GM12878 (cell line): ENCODE measurements at regions not wholly inside any gene's neighbourhood (a gene's known extent, or its start where the extent isn't known, plus 50 kb on each side); places are given as distances from the start of the nearest gene placed in this dataset.

Experiments
- ATAC-seq: fragments of 200-7000 bp; cut with Tn5 transposase; 3 replicates; pipeline ENCODE4 v1.9.1; 2020; ENCODE audit warnings: mild to moderate bottlenecking, moderate library complexity
- BruUV-seq: library from RNA; stranded (reverse); fragments of 400-500 nt; replicated peaks from 2 replicates; lab custom pipeline; 2021; lab: Mats Ljungman, UMichigan
- CTCF ChIA-PET: fragments of 300-600 bp; sonication (Branson Sonifier 250); formaldehyde crosslinking; extraction: SDS; loops from one replicate; lab custom pipeline; 2021; ENCODE audit warnings: inconsistent platforms; lab: Yijun Ruan, JAX
- POLR2A ChIA-PET: fragments of 350-600 bp; formaldehyde crosslinking; extraction: SDS; loops from one replicate; lab custom pipeline; 2021; ENCODE audit warnings: inconsistent platforms; lab: Charles Lee
- RAD21 ChIA-PET: fragments of 300-600 bp; sonication (Branson Sonifier 250); formaldehyde crosslinking; loops from one replicate; lab custom pipeline; 2023; ENCODE audit warnings: antibody characterized with exemption; ENCODE audit not compliant: unreplicated experiment; lab: Charles Lee
- SMC1A ChIA-PET: fragments of 300-600 bp; sonication (Branson Sonifier 250); formaldehyde crosslinking; loops from one replicate; lab custom pipeline; 2023; ENCODE audit not compliant: unreplicated experiment, uncharacterized antibody; lab: Charles Lee
- DNase-seq: peaks from one replicate; pipeline ENCODE4 v3.0.0-alpha.2; 2011; ENCODE audit warnings: low read depth, low spot score
- FAIRE-seq: peaks from 3 replicates; lab custom pipeline; 2011; peaks lifted over from hg19 to GRCh38; lab: Jason Lieb, UNC
- H2AFZ ChIP-seq: 2 replicates; pipeline ENCODE4 v1.6.0; 2011; ENCODE audit warnings: low read depth, low read length, control low read depth; ENCODE audit not compliant: control insufficient read depth
- H3K27ac ChIP-seq: 2 replicates; pipeline ENCODE4 v1.5.1; 2011; ENCODE audit warnings: control low read depth; ENCODE audit not compliant: control insufficient read depth, insufficient read depth
- H3K27me3 ChIP-seq, 2 experiments: replicated peaks in 1 of 2; 2 replicates each; pipeline versions ENCODE4 v1.6.0 to v1.6.1; 2011; ENCODE audit warnings: low read length in 1 of 2; ENCODE audit not compliant: control insufficient read depth in 2 of 2, insufficient read depth in 2 of 2
- H3K36me3 ChIP-seq, 2 experiments: 2 replicates each; pipeline ENCODE4 v1.5.1; 2011; ENCODE audit warnings: low read length in 1 of 2; ENCODE audit not compliant: control insufficient read depth in 2 of 2, insufficient read depth in 2 of 2
- H3K4me1 ChIP-seq: 2 replicates; pipeline ENCODE4 v1.6.1; 2011; ENCODE audit warnings: mild to moderate bottlenecking, low read length, moderate library complexity, mixed read lengths; ENCODE audit not compliant: control insufficient read depth, insufficient read depth
- H3K4me2 ChIP-seq: 2 replicates; pipeline ENCODE4 v1.6.0; 2011; ENCODE audit warnings: control low read depth; ENCODE audit not compliant: control insufficient read depth, insufficient read depth
- H3K4me3 ChIP-seq: fragments of 200-600 bp; sonication (generic); 2 replicates; pipeline ENCODE4 v1.5.1; 2016
- H3K79me2 ChIP-seq: 2 replicates; pipeline ENCODE4 v1.6.0; 2011; ENCODE audit warnings: low read length; ENCODE audit not compliant: control insufficient read depth, insufficient read depth
- H3K9ac ChIP-seq: 2 replicates; pipeline ENCODE4 v1.8.0; 2011; ENCODE audit warnings: low read length, control low read depth, mixed read lengths; ENCODE audit not compliant: control insufficient read depth, insufficient read depth
- H3K9me3 ChIP-seq: replicated peaks from 3 replicates; pipeline ENCODE4 v1.5.1; 2011; ENCODE audit warnings: mild to moderate bottlenecking, low read length; ENCODE audit not compliant: control insufficient read depth, insufficient read depth
- H4K20me1 ChIP-seq: 2 replicates; pipeline ENCODE4 v1.6.0; 2011; ENCODE audit not compliant: control insufficient read depth, insufficient read depth
- CBFB ChIP-seq: IDR thresholded peaks from 2 replicates; pipeline ENCODE4 v1.6.1; 2016; ENCODE audit warnings: antibody characterized with exemption, low read depth
- JUNB ChIP-seq: IDR thresholded peaks from 2 replicates; pipeline ENCODE4 v1.6.1; 2016; ENCODE audit warnings: antibody characterized with exemption, mild to moderate bottlenecking
- NFYB ChIP-seq: IDR thresholded peaks from 2 replicates; pipeline ENCODE4 v1.6.1; 2011; ENCODE audit warnings: low read depth, mild to moderate bottlenecking, low read length, improper control_type of control experiment, moderate library complexity; ENCODE audit not compliant: insufficient read depth
- POLR2A ChIP-seq: IDR thresholded peaks from 2 replicates; pipeline ENCODE4 v1.6.1; 2011; ENCODE audit warnings: low read depth, mild to moderate bottlenecking, low read length
- STAT1 ChIP-seq: fragments of 450-650 bp; conservative IDR thresholded peaks from 2 replicates; pipeline ENCODE4 v1.6.1; 2014; ENCODE audit warnings: antibody characterized with exemption, mild to moderate bottlenecking
- TARDBP ChIP-seq: IDR thresholded peaks from 2 replicates; pipeline ENCODE4 v1.6.1; 2016; ENCODE audit warnings: borderline replicate concordance
- YY1 ChIP-seq: IDR thresholded peaks from 2 replicates; pipeline ENCODE4 v1.6.1; 2011; ENCODE audit warnings: low read depth, mild to moderate bottlenecking, low read length
- whole genome bisulfite sequencing: methylation state at CpG from one replicate; pipeline ENCODE4 v1.1.6; 2016; ENCODE audit warnings: low lambda C conversion rate; ENCODE audit not compliant: insufficient replicate concordance, insufficient coverage; ENCODE audit errors: missing lambda C conversion rate; 5-methylcytosine and 5-hydroxymethylcytosine counted together
- in situ Hi-C: fragments of 300-500 bp; cut with MboI; formaldehyde crosslinking; loops from 9 replicates; pipeline ENCODE4 v1.14.3; 2018; ENCODE audit warnings: mixed read lengths
- intact Hi-C: fragments of 100-400 bp; cut with micrococcal nuclease; formaldehyde crosslinking; loops from one replicate; pipeline ENCODE4 v1.14.2; 2022; ENCODE audit not compliant: unreplicated experiment
- TF ChIP-seq, protein P1 (sequence below): IDR thresholded peaks from 2 replicates; pipeline ENCODE4 v1.6.1; 2012; ENCODE audit warnings: improper control_type of control experiment, low read depth, low read length; ENCODE audit not compliant: insufficient replicate concordance
- TF ChIP-seq, protein P2 (sequence below): fragments of 450-650 bp; IDR thresholded peaks from 2 replicates; pipeline ENCODE4 v1.6.1; 2018; ENCODE audit warnings: borderline replicate concordance, mild to moderate bottlenecking; ENCODE audit not compliant: partially characterized antibody
- TF ChIP-seq, protein P3 (sequence below): fragments of 150-350 bp; IDR thresholded peaks from 2 replicates; pipeline ENCODE4 v1.6.1; 2014; ENCODE audit warnings: mild to moderate bottlenecking, low read depth, low read length

DNA sequence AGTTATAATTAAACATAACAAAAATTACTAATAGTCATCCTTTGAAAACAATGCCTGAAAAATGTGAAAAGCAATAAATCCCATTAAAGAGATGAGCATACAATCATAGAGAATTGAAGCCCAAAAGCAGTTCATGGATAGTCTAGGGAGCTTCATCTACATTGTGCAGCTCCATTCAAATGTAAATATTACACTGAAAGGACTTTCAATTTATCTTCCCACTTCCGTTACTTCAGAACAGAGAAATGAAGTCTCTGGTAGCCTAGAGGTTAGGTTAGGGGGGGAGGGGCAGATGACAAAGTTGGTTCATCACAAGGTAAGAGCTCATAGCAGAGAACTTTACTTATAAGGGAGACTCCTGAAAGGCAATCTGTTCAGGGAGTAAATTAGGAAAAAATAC is 126.6 kb upstream of the RGPD4 start:
- H3K4me1 ChIP-seq = no peaks in the 10 kb centered on the region
- no peak for FAIRE-seq
- TF ChIP-seq POLR2A (no peak), JUNB (no peak), NFYB (no peak), YY1 (no peak), CBFB (no peak), STAT1 (no peak), TARDBP (no peak)
- TF ChIP-seq, protein P1, sequence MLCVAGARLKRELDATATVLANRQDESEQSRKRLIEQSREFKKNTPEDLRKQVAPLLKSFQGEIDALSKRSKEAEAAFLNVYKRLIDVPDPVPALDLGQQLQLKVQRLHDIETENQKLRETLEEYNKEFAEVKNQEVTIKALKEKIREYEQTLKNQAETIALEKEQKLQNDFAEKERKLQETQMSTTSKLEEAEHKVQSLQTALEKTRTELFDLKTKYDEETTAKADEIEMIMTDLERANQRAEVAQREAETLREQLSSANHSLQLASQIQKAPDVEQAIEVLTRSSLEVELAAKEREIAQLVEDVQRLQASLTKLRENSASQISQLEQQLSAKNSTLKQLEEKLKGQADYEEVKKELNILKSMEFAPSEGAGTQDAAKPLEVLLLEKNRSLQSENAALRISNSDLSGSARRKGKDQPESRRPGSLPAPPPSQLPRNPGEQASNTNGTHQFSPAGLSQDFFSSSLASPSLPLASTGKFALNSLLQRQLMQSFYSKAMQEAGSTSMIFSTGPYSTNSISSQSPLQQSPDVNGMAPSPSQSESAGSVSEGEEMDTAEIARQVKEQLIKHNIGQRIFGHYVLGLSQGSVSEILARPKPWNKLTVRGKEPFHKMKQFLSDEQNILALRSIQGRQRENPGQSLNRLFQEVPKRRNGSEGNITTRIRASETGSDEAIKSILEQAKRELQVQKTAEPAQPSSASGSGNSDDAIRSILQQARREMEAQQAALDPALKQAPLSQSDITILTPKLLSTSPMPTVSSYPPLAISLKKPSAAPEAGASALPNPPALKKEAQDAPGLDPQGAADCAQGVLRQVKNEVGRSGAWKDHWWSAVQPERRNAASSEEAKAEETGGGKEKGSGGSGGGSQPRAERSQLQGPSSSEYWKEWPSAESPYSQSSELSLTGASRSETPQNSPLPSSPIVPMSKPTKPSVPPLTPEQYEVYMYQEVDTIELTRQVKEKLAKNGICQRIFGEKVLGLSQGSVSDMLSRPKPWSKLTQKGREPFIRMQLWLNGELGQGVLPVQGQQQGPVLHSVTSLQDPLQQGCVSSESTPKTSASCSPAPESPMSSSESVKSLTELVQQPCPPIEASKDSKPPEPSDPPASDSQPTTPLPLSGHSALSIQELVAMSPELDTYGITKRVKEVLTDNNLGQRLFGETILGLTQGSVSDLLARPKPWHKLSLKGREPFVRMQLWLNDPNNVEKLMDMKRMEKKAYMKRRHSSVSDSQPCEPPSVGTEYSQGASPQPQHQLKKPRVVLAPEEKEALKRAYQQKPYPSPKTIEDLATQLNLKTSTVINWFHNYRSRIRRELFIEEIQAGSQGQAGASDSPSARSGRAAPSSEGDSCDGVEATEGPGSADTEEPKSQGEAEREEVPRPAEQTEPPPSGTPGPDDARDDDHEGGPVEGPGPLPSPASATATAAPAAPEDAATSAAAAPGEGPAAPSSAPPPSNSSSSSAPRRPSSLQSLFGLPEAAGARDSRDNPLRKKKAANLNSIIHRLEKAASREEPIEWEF = no peak
- TF ChIP-seq, protein P2, sequence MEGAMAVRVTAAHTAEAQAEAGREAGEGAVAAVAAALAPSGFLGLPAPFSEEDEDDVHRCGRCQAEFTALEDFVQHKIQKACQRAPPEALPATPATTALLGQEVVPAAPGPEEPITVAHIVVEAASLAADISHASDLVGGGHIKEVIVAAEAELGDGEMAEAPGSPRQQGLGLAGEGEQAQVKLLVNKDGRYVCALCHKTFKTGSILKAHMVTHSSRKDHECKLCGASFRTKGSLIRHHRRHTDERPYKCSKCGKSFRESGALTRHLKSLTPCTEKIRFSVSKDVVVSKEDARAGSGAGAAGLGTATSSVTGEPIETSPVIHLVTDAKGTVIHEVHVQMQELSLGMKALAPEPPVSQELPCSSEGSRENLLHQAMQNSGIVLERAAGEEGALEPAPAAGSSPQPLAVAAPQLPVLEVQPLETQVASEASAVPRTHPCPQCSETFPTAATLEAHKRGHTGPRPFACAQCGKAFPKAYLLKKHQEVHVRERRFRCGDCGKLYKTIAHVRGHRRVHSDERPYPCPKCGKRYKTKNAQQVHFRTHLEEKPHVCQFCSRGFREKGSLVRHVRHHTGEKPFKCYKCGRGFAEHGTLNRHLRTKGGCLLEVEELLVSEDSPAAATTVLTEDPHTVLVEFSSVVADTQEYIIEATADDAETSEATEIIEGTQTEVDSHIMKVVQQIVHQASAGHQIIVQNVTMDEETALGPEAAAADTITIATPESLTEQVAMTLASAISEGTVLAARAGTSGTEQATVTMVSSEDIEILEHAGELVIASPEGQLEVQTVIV = no peak
- TF ChIP-seq, protein P3, sequence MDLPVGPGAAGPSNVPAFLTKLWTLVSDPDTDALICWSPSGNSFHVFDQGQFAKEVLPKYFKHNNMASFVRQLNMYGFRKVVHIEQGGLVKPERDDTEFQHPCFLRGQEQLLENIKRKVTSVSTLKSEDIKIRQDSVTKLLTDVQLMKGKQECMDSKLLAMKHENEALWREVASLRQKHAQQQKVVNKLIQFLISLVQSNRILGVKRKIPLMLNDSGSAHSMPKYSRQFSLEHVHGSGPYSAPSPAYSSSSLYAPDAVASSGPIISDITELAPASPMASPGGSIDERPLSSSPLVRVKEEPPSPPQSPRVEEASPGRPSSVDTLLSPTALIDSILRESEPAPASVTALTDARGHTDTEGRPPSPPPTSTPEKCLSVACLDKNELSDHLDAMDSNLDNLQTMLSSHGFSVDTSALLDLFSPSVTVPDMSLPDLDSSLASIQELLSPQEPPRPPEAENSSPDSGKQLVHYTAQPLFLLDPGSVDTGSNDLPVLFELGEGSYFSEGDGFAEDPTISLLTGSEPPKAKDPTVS = no peak
- no peak for ATAC-seq
- in situ Hi-C loops (no loop called here), intact Hi-C loops (no loop called here)
- BruUV-seq = no TSS peak
- H3K36me3 ChIP-seq = no peaks in the 10 kb centered on the region
- H3K4me3 ChIP-seq = no peak overlapping the region
- RAD21 ChIA-PET = no interaction called here
- no peaks in the 10 kb centered on the region for H3K9me3 ChIP-seq
- no peak overlapping the region for H3K4me2 ChIP-seq
- SMC1A ChIA-PET = no interaction called here
- H3K27ac ChIP-seq = no peak overlapping the region
- no peaks in the 10 kb centered on the region for H4K20me1 ChIP-seq
- no peaks in the 10 kb centered on the region for H3K79me2 ChIP-seq
- DNase-seq = no peak
- POLR2A ChIA-PET = no interaction called here
- H3K27me3 ChIP-seq = no peaks in the 10 kb centered on the region
- no peak overlapping the region for H3K9ac ChIP-seq
- 33% methylated on average over 1 of the region's 1 CpG for WGBS
- no peak overlapping the region for H2AFZ ChIP-seq
- CTCF ChIA-PET = interaction anchor here (0.6 to 1.0 kb wide), 2 partner anchors 73 to 108 kb away, joined by 3 read pairs; no protein-coding TSS in a partner anchor
